ENCODE measurements at regions not wholly inside any gene's neighbourhood (a gene's known extent, or its start where the extent isn't known, plus 50 kb on each side); places are given as distances from the start of the nearest gene placed in this dataset.

DNA sequence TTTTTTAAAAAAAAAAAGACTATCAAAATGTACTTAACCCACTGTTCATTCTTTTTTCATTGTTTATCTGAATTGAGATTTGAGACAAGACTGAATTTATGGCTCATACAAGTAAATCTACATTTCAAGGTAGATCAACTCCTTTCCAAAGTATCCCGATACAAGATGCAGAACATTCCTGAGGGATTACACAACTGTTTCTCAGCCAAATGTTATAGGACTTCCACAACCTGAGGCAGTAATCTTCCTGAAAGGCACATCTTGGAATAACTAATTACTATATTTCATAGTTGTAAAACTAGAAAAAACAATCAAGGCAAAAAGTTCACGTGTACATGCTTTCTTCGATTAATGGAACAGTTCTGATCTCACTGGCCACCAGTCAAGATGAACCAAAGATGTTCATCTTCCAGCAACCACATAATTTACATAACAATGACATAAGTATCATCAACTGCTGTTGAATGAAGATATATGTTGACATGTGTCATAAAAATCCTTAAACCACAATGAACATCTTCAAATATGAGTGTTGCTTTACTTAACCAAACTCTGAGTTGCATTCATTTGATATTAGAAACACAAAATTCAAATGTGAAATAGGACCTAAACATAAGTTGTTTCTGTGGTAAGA, 225.2 kb upstream of the DKK2 start:
- no peak overlapping the region for H3K4me3 ChIP-seq
- no peaks in the 10 kb centered on the region for H3K9me1 ChIP-seq (ENCODE audit: control insufficient read depth, insufficient read depth, low read length)
- WGBS (ENCODE audit: insufficient coverage, low coverage, missing lambda C conversion rate) = 5% methylated on average over 3 of the region's 3 CpGs
- 0 out of 2 replicates have a peak, but pooled peaks cover 2% of the 10 kb centered on the region for H3K9me3 ChIP-seq (replicated peaks; ENCODE audit: control insufficient read depth, insufficient read depth, low read depth, low read length)
- POLR2A ChIA-PET = no interaction called here
- no peaks in the 10 kb centered on the region for H3K4me1 ChIP-seq (replicated peaks in 1 of 2; ENCODE audit: control insufficient read depth in 2 of 2, insufficient read depth in 2 of 2, low read length in 2 of 2)
- FAIRE-seq (no peak), DNase-seq (ENCODE audit: extremely low read depth in 1 of 4, low spot score in 3 of 4) (no peak), ATAC-seq (no peak)
- intact Hi-C loops (cut with micrococcal nuclease) (no loop called here), in situ Hi-C loops (cut with MboI) (no loop called here)
- H3K36me3 ChIP-seq (ENCODE audit: control insufficient read depth, insufficient read depth, low read length) = no peaks in the 10 kb centered on the region
- no peaks in the 10 kb centered on the region for H3K27me3 ChIP-seq (ENCODE audit: control insufficient read depth in 2 of 2, insufficient read depth in 2 of 2, low read length in 2 of 2)
- CTCF ChIA-PET (ENCODE audit: low intra/inter-chr PET ratio) = no interaction called here
- H4K20me1 ChIP-seq (replicated peaks; ENCODE audit: control insufficient read depth, insufficient read depth, low read length) = no peaks in the 10 kb centered on the region
- H3K4me2 ChIP-seq (ENCODE audit: insufficient read depth, low read length) = no peak overlapping the region
- BruUV-seq (replicated peaks) = no TSS peak
- no peak overlapping the region for H2AFZ ChIP-seq (ENCODE audit: low read depth, low read length)
- no peaks in the 10 kb centered on the region for H3K79me2 ChIP-seq (ENCODE audit: control insufficient read depth, insufficient read depth, low read length)
- H3K27ac ChIP-seq (ENCODE audit: extremely low read depth, low read depth, low read length) = no peak overlapping the region
- TF ChIP-seq CBX8 (IDR thresholded peaks at IDR 0.05; ENCODE audit: borderline replicate concordance, extremely low read depth, low read depth, low read length, poor library complexity, severe bottlenecking) = no peak
- no peak overlapping the region for H3K9ac ChIP-seq (ENCODE audit: insufficient read depth in 1 of 2, low read depth in 2 of 2, low read length in 2 of 2)

DNA sequence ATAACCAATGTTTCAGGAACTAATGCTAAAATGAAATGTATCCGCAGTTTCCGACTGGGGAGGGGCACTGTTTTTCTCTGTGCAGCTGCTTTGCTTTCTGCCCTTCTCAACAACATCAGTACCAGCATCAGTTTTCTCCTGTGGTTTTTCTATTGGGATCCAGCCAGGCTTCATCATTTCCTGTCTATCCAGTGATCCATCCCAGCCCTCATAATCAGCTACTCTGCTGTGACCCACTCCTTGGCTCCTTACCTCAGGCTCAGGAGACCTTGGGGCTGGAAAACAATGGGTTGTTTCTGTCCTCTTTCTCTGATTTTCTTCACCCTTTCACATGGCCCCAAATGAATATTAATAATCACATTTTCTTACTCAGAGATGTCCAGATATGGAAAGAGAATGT, 222.2 kb upstream of the DKK2 start:
- Histone ChIP-seq H3K4me2 (ENCODE audit: insufficient read depth, low read length) (no peak overlapping the region), H3K27me3 (ENCODE audit: control insufficient read depth in 2 of 2, insufficient read depth in 2 of 2, low read length in 2 of 2) (no peaks in the 10 kb centered on the region), H3K9ac (ENCODE audit: insufficient read depth in 1 of 2, low read depth in 2 of 2, low read length in 2 of 2) (no peak overlapping the region), H3K79me2 (ENCODE audit: control insufficient read depth, insufficient read depth, low read length) (no peaks in the 10 kb centered on the region), H3K4me3 (no peak overlapping the region), H3K9me3 (replicated peaks; ENCODE audit: control insufficient read depth, insufficient read depth, low read depth, low read length) (0 out of 2 replicates have a peak, but pooled peaks cover 2% of the 10 kb centered on the region), H3K36me3 (ENCODE audit: control insufficient read depth, insufficient read depth, low read length) (no peaks in the 10 kb centered on the region), H3K27ac (ENCODE audit: extremely low read depth, low read depth, low read length) (no peak overlapping the region), H3K9me1 (ENCODE audit: control insufficient read depth, insufficient read depth, low read length) (no peaks in the 10 kb centered on the region), H2AFZ (ENCODE audit: low read depth, low read length) (no peak overlapping the region), H4K20me1 (replicated peaks; ENCODE audit: control insufficient read depth, insufficient read depth, low read length) (no peaks in the 10 kb centered on the region), H3K4me1 (replicated peaks in 1 of 2; ENCODE audit: control insufficient read depth in 2 of 2, insufficient read depth in 2 of 2, low read length in 2 of 2) (no peaks in the 10 kb centered on the region)
- ChIA-PET POLR2A (no interaction called here), CTCF (ENCODE audit: low intra/inter-chr PET ratio) (no interaction called here)
- intact Hi-C loops (cut with micrococcal nuclease) (no loop called here), in situ Hi-C loops (cut with MboI) (no loop called here)
- FAIRE-seq (no peak), DNase-seq (ENCODE audit: extremely low read depth in 1 of 4, low spot score in 3 of 4) (no peak), ATAC-seq (no peak)
- TF ChIP-seq NFIX (CRISPR knock-in tag; IDR thresholded peaks at IDR 0.05; ENCODE audit: low read depth) (no peak), MTA2 (IDR thresholded peaks at IDR 0.05; ENCODE audit: low read depth) (no peak), ZBTB7A (IDR thresholded peaks at IDR 0.05; ENCODE audit: borderline replicate concordance, control insufficient read depth, low read depth, low read length) (no peak), ILF3 (IDR thresholded peaks at IDR 0.05; ENCODE audit: borderline replicate concordance) (no peak), FIP1L1 (IDR thresholded peaks at IDR 0.05; ENCODE audit: low read depth, low read length, poor library complexity, severe bottlenecking) (no peak)
- TF ChIP-seq, protein P1, sequence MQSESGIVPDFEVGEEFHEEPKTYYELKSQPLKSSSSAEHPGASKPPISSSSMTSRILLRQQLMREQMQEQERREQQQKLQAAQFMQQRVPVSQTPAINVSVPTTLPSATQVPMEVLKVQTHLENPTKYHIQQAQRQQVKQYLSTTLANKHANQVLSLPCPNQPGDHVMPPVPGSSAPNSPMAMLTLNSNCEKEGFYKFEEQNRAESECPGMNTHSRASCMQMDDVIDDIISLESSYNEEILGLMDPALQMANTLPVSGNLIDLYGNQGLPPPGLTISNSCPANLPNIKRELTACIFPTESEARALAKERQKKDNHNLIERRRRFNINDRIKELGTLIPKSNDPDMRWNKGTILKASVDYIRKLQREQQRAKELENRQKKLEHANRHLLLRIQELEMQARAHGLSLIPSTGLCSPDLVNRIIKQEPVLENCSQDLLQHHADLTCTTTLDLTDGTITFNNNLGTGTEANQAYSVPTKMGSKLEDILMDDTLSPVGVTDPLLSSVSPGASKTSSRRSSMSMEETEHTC (IDR thresholded peaks at IDR 0.05) = no peak
- TF ChIP-seq, protein P2, sequence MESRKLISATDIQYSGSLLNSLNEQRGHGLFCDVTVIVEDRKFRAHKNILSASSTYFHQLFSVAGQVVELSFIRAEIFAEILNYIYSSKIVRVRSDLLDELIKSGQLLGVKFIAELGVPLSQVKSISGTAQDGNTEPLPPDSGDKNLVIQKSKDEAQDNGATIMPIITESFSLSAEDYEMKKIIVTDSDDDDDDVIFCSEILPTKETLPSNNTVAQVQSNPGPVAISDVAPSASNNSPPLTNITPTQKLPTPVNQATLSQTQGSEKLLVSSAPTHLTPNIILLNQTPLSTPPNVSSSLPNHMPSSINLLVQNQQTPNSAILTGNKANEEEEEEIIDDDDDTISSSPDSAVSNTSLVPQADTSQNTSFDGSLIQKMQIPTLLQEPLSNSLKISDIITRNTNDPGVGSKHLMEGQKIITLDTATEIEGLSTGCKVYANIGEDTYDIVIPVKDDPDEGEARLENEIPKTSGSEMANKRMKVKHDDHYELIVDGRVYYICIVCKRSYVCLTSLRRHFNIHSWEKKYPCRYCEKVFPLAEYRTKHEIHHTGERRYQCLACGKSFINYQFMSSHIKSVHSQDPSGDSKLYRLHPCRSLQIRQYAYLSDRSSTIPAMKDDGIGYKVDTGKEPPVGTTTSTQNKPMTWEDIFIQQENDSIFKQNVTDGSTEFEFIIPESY (CRISPR knock-in tag; IDR thresholded peaks at IDR 0.05) = no peak
- 0% methylated on average over 2 of the region's 2 CpGs for WGBS (ENCODE audit: insufficient coverage, low coverage, missing lambda C conversion rate)
- BruUV-seq (replicated peaks) = no TSS peak

Measured in K562 (cell line).